HepG2 (cell line): ENCODE measurements at regions not wholly inside any gene's neighbourhood (a gene's known extent, or its start where the extent isn't known, plus 50 kb on each side); places are given as distances from the start of the nearest gene placed in this dataset.

Experiments used
- ATAC-seq: fragments of 200-7000 bp; cut with Tn5 transposase; 3 replicates; pipeline ENCODE4 v1.9.1; 2020; ENCODE audit warnings: mild to moderate bottlenecking, moderate library complexity
- BruUV-seq: library from RNA; stranded (reverse); fragments of 400-500 nt; replicated peaks from 2 replicates; lab custom pipeline; 2021; lab: Mats Ljungman, UMichigan
- CTCF ChIA-PET: fragments of 300-600 bp; formaldehyde crosslinking; extraction: SDS; loops from one replicate; lab custom pipeline; 2021; ENCODE audit warnings: low total read pairs, inconsistent platforms, low intra/inter-chr PET ratio; lab: Yijun Ruan, JAX
- POLR2A ChIA-PET: fragments of 350-600 bp; sonication (Branson Sonifier 250); formaldehyde crosslinking; loops from one replicate; lab custom pipeline; 2020; ENCODE audit warnings: antibody characterized with exemption, inconsistent platforms; lab: Yijun Ruan, JAX
- DNase-seq: peaks from one replicate; pipeline ENCODE4 v3.0.0-alpha.2; 2015; ENCODE audit warnings: low spot score
- FAIRE-seq: peaks from 3 replicates; lab custom pipeline; 2011; peaks lifted over from hg19 to GRCh38; lab: Jason Lieb, UNC
- H2AFZ ChIP-seq: one replicate; pipeline ENCODE4 v1.6.1; 2011; ENCODE audit warnings: low read length, inconsistent platforms
- H3K27ac ChIP-seq: fragments of 300-600 bp; 3 replicates; pipeline ENCODE4 v1.8.0; 2011; ENCODE audit warnings: mixed run types, mild to moderate bottlenecking, mixed read lengths, low read length, inconsistent platforms; ENCODE audit not compliant: insufficient read depth; ENCODE audit errors: extremely low read length
- H3K27me3 ChIP-seq, 2 experiments: fragments of 200-600 bp in 1 of 2; 2 replicates in 1 of 2; 3 replicates in 1 of 2; pipeline versions ENCODE4 v1.6.0 to v1.8.0; 2011; ENCODE audit warnings: low read length in 2 of 2, mild to moderate bottlenecking in 2 of 2, moderate library complexity in 2 of 2, inconsistent platforms in 1 of 2; ENCODE audit not compliant: insufficient read depth in 2 of 2, control insufficient read depth in 1 of 2
- H3K36me3 ChIP-seq, 2 experiments: fragments of 200-600 bp in 1 of 2; replicated peaks in 1 of 2; 2 replicates in 1 of 2; 3 replicates in 1 of 2; pipeline versions ENCODE4 v1.5.1 to v1.8.0; 2011; ENCODE audit warnings: low read length in 2 of 2, inconsistent platforms in 1 of 2; ENCODE audit not compliant: insufficient read depth in 2 of 2, control insufficient read depth in 1 of 2
- H3K4me1 ChIP-seq: 2 replicates; pipeline ENCODE4 v1.5.1; 2012; ENCODE audit warnings: low read length, inconsistent platforms; ENCODE audit not compliant: insufficient read depth
- H3K4me2 ChIP-seq: 2 replicates; pipeline ENCODE4 v1.6.0; 2011; ENCODE audit warnings: low read depth, low read length, inconsistent platforms
- H3K4me3 ChIP-seq, 3 experiments: fragments of 200-600 bp in 1 of 3; sonication (generic), shearing (Covaris generic) in 1 of 3; replicated peaks in 1 of 3; 2 replicates each; pipeline ENCODE4 v1.5.1; 2011 to 2016; ENCODE audit warnings: low read length in 3 of 3, inconsistent platforms in 2 of 3, low read depth in 2 of 3, mild to moderate bottlenecking in 2 of 3, control low read depth in 1 of 3, mixed read lengths in 1 of 3; ENCODE audit not compliant: insufficient read depth in 1 of 3
- H3K79me2 ChIP-seq: one replicate; pipeline ENCODE4 v1.6.1; 2011; ENCODE audit warnings: low read length, inconsistent platforms; ENCODE audit not compliant: insufficient read depth
- H3K9ac ChIP-seq: 2 replicates; pipeline ENCODE4 v1.6.0; 2011; ENCODE audit warnings: mild to moderate bottlenecking, low read depth, low read length, inconsistent platforms; ENCODE audit not compliant: insufficient read depth
- H3K9me3 ChIP-seq: 2 replicates; pipeline ENCODE4 v1.5.1; 2012; ENCODE audit warnings: mild to moderate bottlenecking, low read length
- H4K20me1 ChIP-seq: 2 replicates; pipeline ENCODE4 v1.6.0; 2011; ENCODE audit warnings: inconsistent platforms, mild to moderate bottlenecking, low read length, moderate library complexity; ENCODE audit not compliant: insufficient read depth
- AFF4 ChIP-seq: sonication (generic); formaldehyde crosslinking; IDR thresholded peaks from 2 replicates; pipeline ENCODE4 v1.4.0; 2020; ENCODE audit warnings: missing genetic modification reagents
- AKAP8 ChIP-seq: sonication (generic); formaldehyde crosslinking; IDR thresholded peaks from 2 replicates; pipeline ENCODE4 v1.5.1; 2020; ENCODE audit warnings: mild to moderate bottlenecking, missing genetic modification reagents
- CENPBD1 ChIP-seq: sonication (generic); formaldehyde crosslinking; IDR thresholded peaks from 2 replicates; pipeline ENCODE4 v1.8.0; 2022; ENCODE audit warnings: missing genetic modification reagents, low read depth, mild to moderate bottlenecking, borderline replicate concordance
- GATA4 ChIP-seq: sonication (generic); IDR thresholded peaks from 2 replicates; pipeline ENCODE4 v1.6.1; 2016; ENCODE audit warnings: antibody characterized with exemption, low read depth, borderline replicate concordance
- HDAC1 ChIP-seq: sonication (generic); formaldehyde crosslinking; IDR thresholded peaks from 2 replicates; pipeline ENCODE4 v1.5.1; 2020; ENCODE audit warnings: mild to moderate bottlenecking, missing genetic modification reagents
- KDM1A ChIP-seq: IDR thresholded peaks from 2 replicates; pipeline ENCODE4 v1.6.1; 2016; ENCODE audit warnings: missing compliant biosample characterization
- NFATC3 ChIP-seq: sonication (generic); formaldehyde crosslinking; IDR thresholded peaks from 2 replicates; pipeline ENCODE4 v1.5.1; 2020; ENCODE audit warnings: mild to moderate bottlenecking, missing genetic modification reagents
- NFKBIZ ChIP-seq: IDR thresholded peaks from 2 replicates; pipeline ENCODE4 v1.6.1; 2018; ENCODE audit warnings: missing genetic modification reagents, missing compliant biosample characterization
- PLRG1 ChIP-seq: fragments of 450-650 bp; conservative IDR thresholded peaks from 2 replicates; pipeline ENCODE4 v1.6.1; 2016
- RFXAP ChIP-seq: sonication (generic); formaldehyde crosslinking; IDR thresholded peaks from 2 replicates; pipeline ENCODE4 v1.4.0; 2020; ENCODE audit warnings: missing genetic modification reagents, borderline replicate concordance
- STAG1 ChIP-seq: sonication (generic); formaldehyde crosslinking; IDR thresholded peaks from 2 replicates; pipeline ENCODE4 v1.4.0; 2020; ENCODE audit warnings: missing genetic modification reagents
- ZNF124 ChIP-seq: sonication (generic); formaldehyde crosslinking; IDR thresholded peaks from 2 replicates; pipeline ENCODE4 v1.4.0; 2020; ENCODE audit warnings: missing genetic modification reagents
- ZNF18 ChIP-seq: sonication (generic); formaldehyde crosslinking; IDR thresholded peaks from 2 replicates; pipeline ENCODE4 v1.8.0; 2022; ENCODE audit warnings: mild to moderate bottlenecking, missing genetic modification reagents; ENCODE audit not compliant: insufficient replicate concordance
- ZNF34 ChIP-seq: sonication (generic); formaldehyde crosslinking; IDR thresholded peaks from 2 replicates; pipeline ENCODE4 v1.4.0; 2020; ENCODE audit warnings: mild to moderate bottlenecking, missing genetic modification reagents, borderline replicate concordance
- ZNF552 ChIP-seq: sonication (generic); formaldehyde crosslinking; IDR thresholded peaks from 2 replicates; pipeline ENCODE4 v1.9.0; 2022; ENCODE audit warnings: missing genetic modification reagents, mild to moderate bottlenecking, borderline replicate concordance
- ZNF564 ChIP-seq: sonication (generic); formaldehyde crosslinking; IDR thresholded peaks from 2 replicates; pipeline ENCODE4 v1.8.1; 2023; ENCODE audit warnings: mild to moderate bottlenecking, missing genetic modification reagents
- ZNF660 ChIP-seq: sonication (generic); formaldehyde crosslinking; IDR thresholded peaks from 2 replicates; pipeline ENCODE4 v1.5.1; 2020; ENCODE audit warnings: mild to moderate bottlenecking, low read depth, missing genetic modification reagents, borderline replicate concordance
- ZNF75D ChIP-seq: sonication (generic); formaldehyde crosslinking; IDR thresholded peaks from 2 replicates; pipeline ENCODE4 v1.8.1; 2023; ENCODE audit warnings: missing genetic modification reagents, mild to moderate bottlenecking, borderline replicate concordance
- WGBS: methylation state at CpG from one replicate; pipeline ENCODE4 v1.1.6; 2017; ENCODE audit warnings: low lambda C conversion rate; 5-methylcytosine and 5-hydroxymethylcytosine counted together
- in situ Hi-C: cut with HindIII; loops from 2 replicates; pipeline ENCODE4 v1.10.0; 2017; ENCODE audit warnings: low pct_unique_long_range_greater_than_20kb; ENCODE audit not compliant: extremely low pct_ligation_motif_present
- intact Hi-C: fragments of 100-400 bp; cut with micrococcal nuclease; formaldehyde crosslinking; loops from one replicate; pipeline ENCODE4 v1.10.0; 2022; ENCODE audit not compliant: unreplicated experiment

GRCh38 chr15:62631076-62631724 is 411.3 kb upstream of the TPM1 start:
- CTCF ChIA-PET: no interaction called here
- H3K4me2 ChIP-seq: no peak overlapping the region
- no peak overlapping the region for H3K27ac ChIP-seq
- 95% methylated on average over 2 of the region's 2 CpGs for WGBS
- in situ Hi-C loops: no loop called here
- no peaks in the 10 kb centered on the region for H3K9me3 ChIP-seq
- H3K36me3 ChIP-seq: no peaks in the 10 kb centered on the region
- DNase-seq (no peak), ATAC-seq (no peak), FAIRE-seq (no peak)
- no TSS peak for BruUV-seq
- H3K4me3 ChIP-seq: no peak overlapping the region
- no peak overlapping the region for H3K9ac ChIP-seq
- no peaks in the 10 kb centered on the region for H3K27me3 ChIP-seq
- no peak overlapping the region for H2AFZ ChIP-seq
- POLR2A ChIA-PET: no interaction called here
- no peaks in the 10 kb centered on the region for H4K20me1 ChIP-seq
- TF ChIP-seq GATA4 (no peak), ZNF564 (CRISPR knock-in tag) (no peak), NFKBIZ (CRISPR knock-in tag) (no peak), AKAP8 (CRISPR knock-in tag) (no peak), NFATC3 (no peak), RFXAP (CRISPR knock-in tag) (no peak), ZNF75D (CRISPR knock-in tag) (no peak), ZNF124 (CRISPR knock-in tag) (no peak), CENPBD1 (CRISPR knock-in tag) (no peak), ZNF552 (CRISPR knock-in tag) (no peak), ZNF18 (CRISPR knock-in tag) (no peak), HDAC1 (CRISPR knock-in tag) (no peak), AFF4 (no peak), STAG1 (CRISPR knock-in tag) (no peak), KDM1A (CRISPR knock-in tag) (no peak), ZNF34 (CRISPR knock-in tag) (no peak), ZNF660 (CRISPR knock-in tag) (no peak), PLRG1 (no peak)
- intact Hi-C loops: no loop called here
- no peaks in the 10 kb centered on the region for H3K79me2 ChIP-seq
- H3K4me1 ChIP-seq: peaks cover 16% of the 10 kb centered on the region
